ENCODE measurements at regions not wholly inside any gene's neighbourhood (a gene's known extent, or its start where the extent isn't known, plus 50 kb on each side); places are given as distances from the start of the nearest gene placed in this dataset.

GRCh38 chr3:150253622-150254021 is 154.5 kb upstream of the TSC22D2 start:
- no peak for TF ChIP-seq CTCF (optimal IDR thresholded peaks at IDR 0.05 in 1 of 3, IDR thresholded peaks at IDR 0.05 in 1 of 3, conservative IDR thresholded peaks at IDR 0.05 in 1 of 3; ENCODE audit: extremely low read depth in 1 of 3, insufficient read depth in 2 of 3, low read length in 3 of 3)
- no peak for TF ChIP-seq EZH2 (IDR thresholded peaks at IDR 0.05; ENCODE audit: low read length)
